ENCODE measurements at regions not wholly inside any gene's neighbourhood (a gene's known extent, or its start where the extent isn't known, plus 50 kb on each side); places are given as distances from the start of the nearest gene placed in this dataset.

GRCh38 chr15:62492900-62493299, 327.8 kb upstream of the C2CD4B start:
- TF ChIP-seq, protein P1, sequence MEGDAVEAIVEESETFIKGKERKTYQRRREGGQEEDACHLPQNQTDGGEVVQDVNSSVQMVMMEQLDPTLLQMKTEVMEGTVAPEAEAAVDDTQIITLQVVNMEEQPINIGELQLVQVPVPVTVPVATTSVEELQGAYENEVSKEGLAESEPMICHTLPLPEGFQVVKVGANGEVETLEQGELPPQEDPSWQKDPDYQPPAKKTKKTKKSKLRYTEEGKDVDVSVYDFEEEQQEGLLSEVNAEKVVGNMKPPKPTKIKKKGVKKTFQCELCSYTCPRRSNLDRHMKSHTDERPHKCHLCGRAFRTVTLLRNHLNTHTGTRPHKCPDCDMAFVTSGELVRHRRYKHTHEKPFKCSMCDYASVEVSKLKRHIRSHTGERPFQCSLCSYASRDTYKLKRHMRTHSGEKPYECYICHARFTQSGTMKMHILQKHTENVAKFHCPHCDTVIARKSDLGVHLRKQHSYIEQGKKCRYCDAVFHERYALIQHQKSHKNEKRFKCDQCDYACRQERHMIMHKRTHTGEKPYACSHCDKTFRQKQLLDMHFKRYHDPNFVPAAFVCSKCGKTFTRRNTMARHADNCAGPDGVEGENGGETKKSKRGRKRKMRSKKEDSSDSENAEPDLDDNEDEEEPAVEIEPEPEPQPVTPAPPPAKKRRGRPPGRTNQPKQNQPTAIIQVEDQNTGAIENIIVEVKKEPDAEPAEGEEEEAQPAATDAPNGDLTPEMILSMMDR (IDR thresholded peaks at IDR 0.05; ENCODE audit: low read depth, low read length) = no peak
- no peak for DNase-seq (ENCODE audit: low read depth, low spot score)
- Histone ChIP-seq H3K27me3 (ENCODE audit: control insufficient read depth, insufficient read depth, low read length) (no peaks in the 10 kb centered on the region), H3K27ac (ENCODE audit: low read depth, low read length) (no peak overlapping the region), H3K4me3 (ENCODE audit: low read depth, low read length) (no peak overlapping the region), H3K9me3 (ENCODE audit: control insufficient read depth, insufficient read depth, low read length) (no peaks in the 10 kb centered on the region)
- ChIA-PET POLR2A (no interaction called here), CTCF (no interaction called here)

GRCh38 chr15:62494197-62494596, 329.1 kb upstream of the C2CD4B start:
- no peak for DNase-seq (ENCODE audit: low read depth, low spot score)
- H3K27ac ChIP-seq (ENCODE audit: low read depth, low read length) = no peak overlapping the region
- POLR2A ChIA-PET = no interaction called here
- H3K9me3 ChIP-seq (ENCODE audit: control insufficient read depth, insufficient read depth, low read length) = no peaks in the 10 kb centered on the region
- CTCF ChIA-PET = interaction anchor here (0.6 kb wide), 1 partner anchor 248 kb away, joined by 3 read pairs; no protein-coding TSS in a partner anchor
- TF ChIP-seq, protein P1 (IDR thresholded peaks at IDR 0.05; ENCODE audit: low read depth, low read length) = no peak
- no peaks in the 10 kb centered on the region for H3K27me3 ChIP-seq (ENCODE audit: control insufficient read depth, insufficient read depth, low read length)
- no peak overlapping the region for H3K4me3 ChIP-seq (ENCODE audit: low read depth, low read length)

DNA sequence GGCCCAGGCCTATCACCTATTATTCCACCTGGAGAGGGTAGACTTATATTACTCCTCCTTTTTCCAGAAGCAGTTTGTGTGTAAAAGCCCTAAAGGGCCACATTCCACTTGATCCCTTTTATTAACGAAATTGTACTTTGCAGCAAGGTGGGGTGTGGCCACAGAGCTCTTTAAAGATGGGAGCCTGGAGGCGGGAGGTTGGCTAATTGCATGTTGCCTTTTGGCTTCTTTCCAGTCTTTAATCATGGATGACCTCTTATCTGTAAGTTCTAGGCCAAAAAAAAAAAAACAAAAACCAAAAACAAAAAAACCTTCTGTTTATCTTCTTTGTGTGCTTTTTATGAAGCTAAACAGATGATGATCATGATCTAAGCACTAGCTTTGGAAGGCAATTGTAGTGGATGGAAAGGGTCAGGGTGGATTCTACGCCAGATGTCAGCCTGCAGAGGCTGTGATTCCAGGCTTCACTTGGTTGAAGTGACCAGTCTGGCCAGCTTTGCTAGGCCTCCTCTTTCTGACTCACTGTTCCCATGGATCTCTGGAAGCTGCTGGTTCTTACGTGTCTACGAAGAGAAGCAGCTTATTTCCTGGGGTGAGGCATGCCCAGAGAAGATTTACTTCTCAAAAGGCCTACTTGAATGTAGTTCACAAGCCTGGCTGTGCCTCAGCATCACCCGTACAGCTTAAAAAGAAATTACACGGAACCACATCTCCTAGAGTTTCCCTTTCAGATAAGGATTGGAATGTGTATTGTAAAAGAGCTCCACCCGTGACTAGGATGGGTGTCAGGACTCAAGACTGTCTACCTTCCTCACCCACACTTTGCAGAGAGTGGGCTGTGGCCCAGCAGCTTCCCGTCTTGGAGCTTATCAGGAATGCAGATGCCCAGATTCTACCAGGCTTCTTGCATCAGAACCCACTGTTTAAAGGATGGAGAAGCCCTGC, 330.9 kb upstream of the C2CD4B start:
- TF ChIP-seq, protein P1 (IDR thresholded peaks at IDR 0.05; ENCODE audit: low read depth, low read length) = no peak
- H3K27ac ChIP-seq (ENCODE audit: low read depth, low read length) = peak overlapping the region; percentile 80
- no peaks in the 10 kb centered on the region for H3K9me3 ChIP-seq (ENCODE audit: control insufficient read depth, insufficient read depth, low read length)
- no peaks in the 10 kb centered on the region for H3K27me3 ChIP-seq (ENCODE audit: control insufficient read depth, insufficient read depth, low read length)
- CTCF ChIA-PET = interaction anchor here (0.7 kb wide), 1 partner anchor 20 kb away, joined by 3 read pairs; no protein-coding TSS in a partner anchor
- POLR2A ChIA-PET = interaction anchor here (0.6 to 1.6 kb wide), 5 partner anchors 9 to 1751 kb away, joined by 3 to 8 read pairs (median 4); no protein-coding TSS in a partner anchor
- DNase-seq (ENCODE audit: low read depth, low spot score) = peak; percentile 77
- H3K4me3 ChIP-seq (ENCODE audit: low read depth, low read length) = no peak overlapping the region

GRCh38 chr15:62497356-62497755, 332.3 kb upstream of the C2CD4B start:
- CTCF ChIA-PET = interaction anchor here (1.2 kb wide), 1 partner anchor 50 kb away, joined by 3 read pairs; no protein-coding TSS in a partner anchor
- no peak overlapping the region for H3K4me3 ChIP-seq (ENCODE audit: low read depth, low read length)
- H3K27me3 ChIP-seq (ENCODE audit: control insufficient read depth, insufficient read depth, low read length) = no peaks in the 10 kb centered on the region
- DNase-seq (ENCODE audit: low read depth, low spot score) = no peak
- TF ChIP-seq, protein P1 (IDR thresholded peaks at IDR 0.05; ENCODE audit: low read depth, low read length) = no peak
- H3K9me3 ChIP-seq (ENCODE audit: control insufficient read depth, insufficient read depth, low read length) = no peaks in the 10 kb centered on the region
- POLR2A ChIA-PET = no interaction called here
- H3K27ac ChIP-seq (ENCODE audit: low read depth, low read length) = no peak overlapping the region

GRCh38 chr15:62498278-62498677, 333.2 kb upstream of the C2CD4B start:
- CTCF ChIA-PET = interaction anchor here (0.7 kb wide), 1 partner anchor 244 kb away, joined by 3 read pairs; no protein-coding TSS in a partner anchor
- Histone ChIP-seq H3K4me3 (ENCODE audit: low read depth, low read length) (no peak overlapping the region), H3K9me3 (ENCODE audit: control insufficient read depth, insufficient read depth, low read length) (no peaks in the 10 kb centered on the region), H3K27ac (ENCODE audit: low read depth, low read length) (no peak overlapping the region), H3K27me3 (ENCODE audit: control insufficient read depth, insufficient read depth, low read length) (no peaks in the 10 kb centered on the region)
- no peak for DNase-seq (ENCODE audit: low read depth, low spot score)
- POLR2A ChIA-PET = no interaction called here
- TF ChIP-seq, protein P1 (IDR thresholded peaks at IDR 0.05; ENCODE audit: low read depth, low read length) = no peak

Data from AG04450 (cell line).